A673 (cell line): ENCODE measurements at regions not wholly inside any gene's neighbourhood (a gene's known extent, or its start where the extent isn't known, plus 50 kb on each side); places are given as distances from the start of the nearest gene placed in this dataset.

Source experiments
- BruUV-seq: library from RNA; stranded (reverse); fragments of 400-500 nt; replicated peaks from 2 replicates; lab custom pipeline; 2021; lab: Mats Ljungman, UMichigan
- CTCF ChIA-PET: fragments of 300-600 bp; sonication (Branson Sonifier 250); formaldehyde crosslinking; loops from one replicate; lab custom pipeline; 2022; ENCODE audit warnings: antibody characterized with exemption; lab: Charles Lee
- POLR2A ChIA-PET: fragments of 300-600 bp; sonication (Branson Sonifier 250); formaldehyde crosslinking; loops from one replicate; lab custom pipeline; 2022; ENCODE audit warnings: antibody characterized with exemption; ENCODE audit not compliant: low non-redundant PET; lab: Charles Lee
- DNase-seq: peaks from one replicate; pipeline ENCODE4 v3.0.0-alpha.2; 2015; ENCODE audit warnings: low spot score
- H3K27ac ChIP-seq: fragments of 200-600 bp; sonication (generic); 2 replicates; pipeline ENCODE4 v1.5.1; 2016; ENCODE audit warnings: mixed run types, low read depth, mild to moderate bottlenecking, mixed read lengths, antibody characterized with exemption, low read length; ENCODE audit not compliant: poor library complexity, severe bottlenecking
- H3K27me3 ChIP-seq: fragments of 200-600 bp; sonication (generic); replicated peaks from 2 replicates; pipeline ENCODE4 v1.6.1; 2017; ENCODE audit warnings: mixed run types, low read depth, mild to moderate bottlenecking, mixed read lengths, antibody characterized with exemption, low read length; ENCODE audit not compliant: insufficient read depth, poor library complexity
- H3K36me3 ChIP-seq: fragments of 200-600 bp; sonication (generic); 2 replicates; pipeline ENCODE4 v1.6.1; 2016; ENCODE audit warnings: mixed run types, mild to moderate bottlenecking, mixed read lengths, antibody characterized with exemption, low read length; ENCODE audit not compliant: insufficient read depth, poor library complexity, severe bottlenecking
- H3K4me1 ChIP-seq: fragments of 200-600 bp; sonication (generic); 2 replicates; pipeline ENCODE4 v1.6.1; 2017; ENCODE audit warnings: mixed run types, mild to moderate bottlenecking, mixed read lengths, antibody characterized with exemption, low read length; ENCODE audit not compliant: insufficient read depth, poor library complexity, severe bottlenecking
- H3K4me3 ChIP-seq: fragments of 200-600 bp; sonication (generic); 2 replicates; pipeline ENCODE4 v1.5.1; 2016; ENCODE audit warnings: low read depth, mixed run types, mild to moderate bottlenecking, mixed read lengths, low read length; ENCODE audit not compliant: poor library complexity, severe bottlenecking
- H3K9me3 ChIP-seq: fragments of 200-600 bp; sonication (generic); 2 replicates; pipeline ENCODE4 v1.6.1; 2016; ENCODE audit warnings: mixed run types, low read depth, mild to moderate bottlenecking, mixed read lengths, antibody characterized with exemption, low read length; ENCODE audit not compliant: poor library complexity, severe bottlenecking
- EZH2 ChIP-seq: fragments of 200-600 bp; sonication (generic); IDR thresholded peaks from 2 replicates; pipeline ENCODE4 v1.6.1; 2017; ENCODE audit warnings: borderline replicate concordance, low read depth, mild to moderate bottlenecking, mixed read lengths, antibody characterized with exemption, low read length; ENCODE audit not compliant: poor library complexity, severe bottlenecking
- intact Hi-C: fragments of 100-400 bp; cut with micrococcal nuclease; formaldehyde crosslinking; loops from one replicate; pipeline ENCODE4 v1.10.0; 2022; ENCODE audit not compliant: unreplicated experiment
- TF ChIP-seq, protein P1 (sequence below): fragments of 300-800, 200-600 bp; sonication (generic); conservative IDR thresholded peaks from 2 replicates; pipeline ENCODE4 v1.5.1; 2017; ENCODE audit warnings: low read depth, mild to moderate bottlenecking, antibody characterized with exemption, low read length, moderate library complexity, mixed read lengths

DNA sequence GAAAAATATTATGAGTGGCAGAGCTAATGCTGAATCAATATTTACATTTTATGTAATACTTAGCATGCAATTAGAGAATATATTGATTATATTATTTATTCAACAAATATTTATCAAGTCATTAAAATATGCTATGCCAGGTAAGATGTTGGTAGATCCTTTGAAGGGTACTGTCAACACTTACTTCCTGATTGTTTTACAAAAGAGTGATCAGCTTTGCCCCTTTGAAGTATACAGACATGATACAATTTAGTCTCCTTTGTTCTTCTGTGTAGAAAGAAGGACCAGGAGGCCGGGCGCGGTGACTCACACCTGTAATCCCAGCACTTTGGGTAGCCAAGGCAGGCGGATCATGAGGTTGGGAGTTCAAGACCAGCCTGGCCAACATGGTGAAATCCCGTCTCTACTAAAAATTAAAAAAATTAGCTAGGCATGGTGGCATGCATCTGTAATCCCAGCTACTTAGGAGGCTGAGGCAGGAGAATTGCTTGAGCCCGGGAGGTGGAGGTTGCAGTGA lies 73.9 kb upstream of the IFNG-AS1 start:
- POLR2A ChIA-PET = no interaction called here
- Histone ChIP-seq H3K9me3 (no peaks in the 10 kb centered on the region), H3K4me1 (no peaks in the 10 kb centered on the region), H3K36me3 (no peaks in the 10 kb centered on the region), H3K27me3 (peaks cover 6% of the 10 kb centered on the region), H3K27ac (no peak overlapping the region), H3K4me3 (no peak overlapping the region)
- DNase-seq = no peak
- TF ChIP-seq, protein P1, sequence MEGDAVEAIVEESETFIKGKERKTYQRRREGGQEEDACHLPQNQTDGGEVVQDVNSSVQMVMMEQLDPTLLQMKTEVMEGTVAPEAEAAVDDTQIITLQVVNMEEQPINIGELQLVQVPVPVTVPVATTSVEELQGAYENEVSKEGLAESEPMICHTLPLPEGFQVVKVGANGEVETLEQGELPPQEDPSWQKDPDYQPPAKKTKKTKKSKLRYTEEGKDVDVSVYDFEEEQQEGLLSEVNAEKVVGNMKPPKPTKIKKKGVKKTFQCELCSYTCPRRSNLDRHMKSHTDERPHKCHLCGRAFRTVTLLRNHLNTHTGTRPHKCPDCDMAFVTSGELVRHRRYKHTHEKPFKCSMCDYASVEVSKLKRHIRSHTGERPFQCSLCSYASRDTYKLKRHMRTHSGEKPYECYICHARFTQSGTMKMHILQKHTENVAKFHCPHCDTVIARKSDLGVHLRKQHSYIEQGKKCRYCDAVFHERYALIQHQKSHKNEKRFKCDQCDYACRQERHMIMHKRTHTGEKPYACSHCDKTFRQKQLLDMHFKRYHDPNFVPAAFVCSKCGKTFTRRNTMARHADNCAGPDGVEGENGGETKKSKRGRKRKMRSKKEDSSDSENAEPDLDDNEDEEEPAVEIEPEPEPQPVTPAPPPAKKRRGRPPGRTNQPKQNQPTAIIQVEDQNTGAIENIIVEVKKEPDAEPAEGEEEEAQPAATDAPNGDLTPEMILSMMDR = no peak
- no peak for TF ChIP-seq EZH2
- CTCF ChIA-PET = no interaction called here
- BruUV-seq = no TSS peak
- intact Hi-C loops = no loop called here

DNA sequence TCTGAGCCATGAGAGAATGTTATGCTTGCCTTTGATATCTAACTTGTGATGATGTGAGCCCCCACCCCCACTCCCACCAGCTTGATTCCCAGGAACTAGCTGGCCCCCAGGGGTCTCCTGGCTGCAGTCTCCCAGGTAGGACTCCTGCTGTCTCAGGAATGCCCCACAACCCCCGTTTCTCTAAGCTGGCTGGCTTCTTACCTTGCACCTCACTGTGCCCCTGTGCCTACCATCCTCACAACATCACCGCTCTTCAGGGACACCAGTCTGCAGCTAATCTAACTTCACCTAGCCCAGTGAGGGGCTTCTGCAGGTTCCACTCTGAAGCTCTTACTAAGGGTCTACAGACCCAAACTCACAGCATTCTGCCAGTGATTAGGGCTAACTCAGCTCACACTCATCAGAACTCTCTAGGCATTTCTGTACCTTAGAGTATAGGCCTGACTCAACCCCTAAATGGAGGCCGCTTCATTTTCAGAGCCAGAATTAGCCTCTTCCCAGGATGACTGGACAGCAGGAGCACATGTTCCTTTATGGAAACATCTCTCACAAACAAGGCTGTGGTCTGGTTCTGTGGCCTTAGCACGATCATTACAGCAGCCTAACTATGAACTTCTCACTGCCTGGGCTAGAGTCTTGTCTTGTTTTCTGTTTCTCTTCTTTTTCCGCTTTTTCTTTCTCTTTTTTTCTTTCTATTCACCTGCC lies 72.8 kb upstream of the IFNG-AS1 start:
- no TSS peak for BruUV-seq
- H3K36me3 ChIP-seq = no peaks in the 10 kb centered on the region
- H3K9me3 ChIP-seq = no peaks in the 10 kb centered on the region
- H3K4me3 ChIP-seq = no peak overlapping the region
- H3K27ac ChIP-seq = no peak overlapping the region
- CTCF ChIA-PET = no interaction called here
- H3K27me3 ChIP-seq = peaks cover 6% of the 10 kb centered on the region
- intact Hi-C loops = no loop called here
- no peaks in the 10 kb centered on the region for H3K4me1 ChIP-seq
- no peak for DNase-seq
- POLR2A ChIA-PET = no interaction called here
- TF ChIP-seq, protein P1 = no peak
- TF ChIP-seq EZH2 = no peak

DNA sequence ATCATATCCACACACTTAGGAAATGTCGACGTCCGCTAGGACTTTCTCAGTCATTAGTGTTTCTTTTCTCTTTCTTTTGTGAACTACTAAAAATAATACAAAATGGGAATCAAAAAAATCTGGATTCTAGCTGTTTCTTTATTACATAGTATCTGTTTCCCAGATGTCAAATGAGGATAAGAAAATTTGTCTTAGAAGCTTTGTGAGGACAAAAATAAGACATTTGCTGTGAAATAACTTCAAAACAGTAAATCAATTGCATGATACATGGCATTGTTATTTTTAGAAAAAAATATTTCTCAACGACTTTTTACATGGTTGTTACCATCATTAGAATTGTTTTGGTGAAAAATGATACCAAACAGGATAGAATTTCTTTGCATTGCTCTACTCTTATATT lies 71.4 kb upstream of the IFNG-AS1 start:
- ChIA-PET CTCF (no interaction called here), POLR2A (no interaction called here)
- H3K9me3 ChIP-seq = no peaks in the 10 kb centered on the region
- DNase-seq = no peak
- TF ChIP-seq, protein P1 = no peak
- peaks cover 6% of the 10 kb centered on the region for H3K27me3 ChIP-seq
- no peaks in the 10 kb centered on the region for H3K36me3 ChIP-seq
- no peak overlapping the region for H3K27ac ChIP-seq
- intact Hi-C loops = no loop called here
- no peaks in the 10 kb centered on the region for H3K4me1 ChIP-seq
- no peak overlapping the region for H3K4me3 ChIP-seq
- no TSS peak for BruUV-seq
